GM23338 (cell line): ENCODE measurements at regions not wholly inside any gene's neighbourhood (a gene's known extent, or its start where the extent isn't known, plus 50 kb on each side); places are given as distances from the start of the nearest gene placed in this dataset.

ENCODE experiments used
- ATAC-seq: fragments of 200-7000 bp; cut with Tn5 transposase; 3 replicates; pipeline ENCODE4 v1.9.1; 2020
- DNase-seq: peaks from one replicate; pipeline ENCODE4 v3.0.0-alpha.2; 2015; ENCODE audit warnings: low spot score
- H2AFZ ChIP-seq: fragments of 200-600 bp; sonication (generic); 2 replicates; pipeline ENCODE4 v1.8.0; 2016; ENCODE audit warnings: antibody characterized with exemption, mild to moderate bottlenecking, moderate library complexity
- H3F3A ChIP-seq: fragments of 200-600 bp; sonication (generic); replicated peaks from 2 replicates; pipeline ENCODE4 v1.8.0; 2017; ENCODE audit warnings: antibody characterized with exemption, mixed run types, low read depth
- H3K27ac ChIP-seq: fragments of 200-600 bp; sonication (generic); 2 replicates; pipeline ENCODE4 v1.6.1; 2016; ENCODE audit warnings: low read depth
- H3K27me3 ChIP-seq: fragments of 200-600 bp; sonication (generic); 2 replicates; pipeline ENCODE4 v1.8.0; 2016; ENCODE audit warnings: mild to moderate bottlenecking, mixed run types, moderate library complexity; ENCODE audit not compliant: insufficient read depth
- H3K36me3 ChIP-seq: fragments of 200-600 bp; sonication (generic); 2 replicates; pipeline ENCODE4 v1.8.0; 2016; ENCODE audit warnings: mild to moderate bottlenecking; ENCODE audit not compliant: insufficient read depth
- H3K4me1 ChIP-seq: fragments of 200-600 bp; sonication (generic); 2 replicates; pipeline ENCODE4 v1.8.0; 2016; ENCODE audit warnings: mild to moderate bottlenecking, moderate library complexity; ENCODE audit not compliant: insufficient read depth
- H3K4me2 ChIP-seq: fragments of 200-600 bp; sonication (generic); 2 replicates; pipeline ENCODE4 v1.7.1; 2017; ENCODE audit warnings: mixed run types
- H3K4me3 ChIP-seq: fragments of 200-600 bp; sonication (generic); 2 replicates; pipeline ENCODE4 v1.6.1; 2016; ENCODE audit warnings: mixed run types
- H3K79me2 ChIP-seq: fragments of 200-600 bp; sonication (generic); replicated peaks from 2 replicates; pipeline ENCODE4 v1.8.0; 2017; ENCODE audit warnings: mild to moderate bottlenecking; ENCODE audit not compliant: insufficient read depth
- H3K9me2 ChIP-seq: fragments of 200-600 bp; sonication (generic); 2 replicates; pipeline ENCODE4 v1.8.0; 2017; ENCODE audit not compliant: insufficient read depth
- H4K20me1 ChIP-seq: fragments of 200-600 bp; sonication (generic); replicated peaks from 2 replicates; pipeline ENCODE4 v1.8.0; 2017; ENCODE audit warnings: mild to moderate bottlenecking; ENCODE audit not compliant: insufficient read depth
- H3K27ac Mint-ChIP-seq: 2 replicates; pipeline ENCODE4 v1.8.0; 2020; ENCODE audit warnings: inconsistent platforms, mild to moderate bottlenecking, moderate library complexity, mixed read lengths
- H3K27me3 Mint-ChIP-seq: 3 replicates; pipeline ENCODE4 v1.8.0; 2022; ENCODE audit warnings: low read depth, mild to moderate bottlenecking, moderate library complexity, mixed read lengths, inconsistent platforms; ENCODE audit not compliant: insufficient read depth, poor library complexity
- H3K36me3 Mint-ChIP-seq: 3 replicates; pipeline ENCODE4 v1.8.0; 2021; ENCODE audit warnings: low read depth, mild to moderate bottlenecking, inconsistent platforms, moderate library complexity, mixed read lengths
- H3K4me1 Mint-ChIP-seq: 3 replicates; pipeline ENCODE4 v1.8.0; 2020; ENCODE audit warnings: mild to moderate bottlenecking, inconsistent platforms, mixed read lengths
- H3K4me3 Mint-ChIP-seq: 3 replicates; pipeline ENCODE4 v1.8.0; 2021; ENCODE audit warnings: moderate library complexity, mild to moderate bottlenecking, inconsistent platforms, mixed read lengths
- H3K9me3 Mint-ChIP-seq: 3 replicates; pipeline ENCODE4 v1.8.0; 2020; ENCODE audit warnings: moderate library complexity, mild to moderate bottlenecking, inconsistent platforms, mixed read lengths
- EZH2phosphoT487 ChIP-seq: fragments of 200-600 bp; sonication (generic); IDR thresholded peaks from one replicate; pipeline ENCODE4 v1.8.1; 2018; ENCODE audit warnings: antibody characterized with exemption; ENCODE audit not compliant: unreplicated experiment
- JUNB ChIP-seq: IDR thresholded peaks from one replicate; pipeline ENCODE4 v1.6.1; 2016; ENCODE audit warnings: antibody characterized with exemption; ENCODE audit not compliant: unreplicated experiment
- NANOG ChIP-seq: IDR thresholded peaks from 2 replicates; pipeline ENCODE4 v1.6.1; 2016; ENCODE audit warnings: antibody characterized with exemption, borderline replicate concordance
- POLR2AphosphoS5 ChIP-seq: IDR thresholded peaks from 2 replicates; pipeline ENCODE4 v1.6.1; 2016; ENCODE audit warnings: antibody characterized with exemption, low read depth
- ZNF114 ChIP-seq: fragments of 250-450 bp; sonication (Bioruptor Pico); IDR thresholded peaks from 2 replicates; pipeline ENCODE4 v1.5.0; 2020; ENCODE audit warnings: mild to moderate bottlenecking, moderate library complexity
- TF ChIP-seq, protein P1 (sequence below), 2 experiments: fragments of 200-600 bp in 1 of 2; sonication (generic) in 1 of 2; conservative IDR thresholded peaks; 2 replicates each; pipeline versions ENCODE4 v1.5.1 to v1.6.1; 2016 to 2017; ENCODE audit warnings: antibody characterized with exemption in 2 of 2, low read depth in 2 of 2, mild to moderate bottlenecking in 2 of 2, moderate library complexity in 1 of 2
- TF ChIP-seq, protein P2 (sequence below): fragments of 250-450 bp; sonication (Bioruptor Pico); IDR thresholded peaks from 2 replicates; pipeline ENCODE4 v1.5.0; 2020; ENCODE audit warnings: mild to moderate bottlenecking, moderate library complexity

- DNase-seq (peak; percentile 12), ATAC-seq (peak; percentile 62; the same call in 2 of the 3 replicates)
- Histone ChIP-seq H3K27ac (no peak overlapping the region), H3K36me3 (no peaks in the 10 kb centered on the region), H3K9me2 (0 out of 2 replicates have a peak, but pooled peaks cover 3% of the 10 kb centered on the region), H4K20me1 (no peaks in the 10 kb centered on the region), H3K79me2 (no peaks in the 10 kb centered on the region), H3K4me1 (no peaks in the 10 kb centered on the region), H3K4me3 (no peak overlapping the region), H3K27me3 (no peaks in the 10 kb centered on the region), H3K4me2 (no peak overlapping the region), H2AFZ (0 out of 2 replicates have a peak overlapping the region, but pooled peaks have one; percentile 16), H3F3A (no peaks in the 10 kb centered on the region)
- Mint-ChIP-seq H3K36me3 (no peaks in the 10 kb centered on the region), H3K27ac (peak overlapping the region; percentile 84; the same call in 1 of the 2 replicates), H3K9me3 (no peaks in the 10 kb centered on the region), H3K4me1 (peaks cover 4% of the 10 kb centered on the region; the same call in 1 of the 3 replicates), H3K27me3 (peaks cover 2% of the 10 kb centered on the region), H3K4me3 (no peak overlapping the region)
- TF ChIP-seq NANOG: no peak
- TF ChIP-seq, protein P1, sequence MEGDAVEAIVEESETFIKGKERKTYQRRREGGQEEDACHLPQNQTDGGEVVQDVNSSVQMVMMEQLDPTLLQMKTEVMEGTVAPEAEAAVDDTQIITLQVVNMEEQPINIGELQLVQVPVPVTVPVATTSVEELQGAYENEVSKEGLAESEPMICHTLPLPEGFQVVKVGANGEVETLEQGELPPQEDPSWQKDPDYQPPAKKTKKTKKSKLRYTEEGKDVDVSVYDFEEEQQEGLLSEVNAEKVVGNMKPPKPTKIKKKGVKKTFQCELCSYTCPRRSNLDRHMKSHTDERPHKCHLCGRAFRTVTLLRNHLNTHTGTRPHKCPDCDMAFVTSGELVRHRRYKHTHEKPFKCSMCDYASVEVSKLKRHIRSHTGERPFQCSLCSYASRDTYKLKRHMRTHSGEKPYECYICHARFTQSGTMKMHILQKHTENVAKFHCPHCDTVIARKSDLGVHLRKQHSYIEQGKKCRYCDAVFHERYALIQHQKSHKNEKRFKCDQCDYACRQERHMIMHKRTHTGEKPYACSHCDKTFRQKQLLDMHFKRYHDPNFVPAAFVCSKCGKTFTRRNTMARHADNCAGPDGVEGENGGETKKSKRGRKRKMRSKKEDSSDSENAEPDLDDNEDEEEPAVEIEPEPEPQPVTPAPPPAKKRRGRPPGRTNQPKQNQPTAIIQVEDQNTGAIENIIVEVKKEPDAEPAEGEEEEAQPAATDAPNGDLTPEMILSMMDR (conservative IDR thresholded peaks at IDR 0.05; ENCODE audit: low read depth in 2 of 2): peak in 1 of 2 experiments; percentile 27; a peak in 1 of 4 replicates
These were observed 456.0 kb upstream of the PKN2 start for GRCh38 chr1:88228114-88228513.

DNA sequence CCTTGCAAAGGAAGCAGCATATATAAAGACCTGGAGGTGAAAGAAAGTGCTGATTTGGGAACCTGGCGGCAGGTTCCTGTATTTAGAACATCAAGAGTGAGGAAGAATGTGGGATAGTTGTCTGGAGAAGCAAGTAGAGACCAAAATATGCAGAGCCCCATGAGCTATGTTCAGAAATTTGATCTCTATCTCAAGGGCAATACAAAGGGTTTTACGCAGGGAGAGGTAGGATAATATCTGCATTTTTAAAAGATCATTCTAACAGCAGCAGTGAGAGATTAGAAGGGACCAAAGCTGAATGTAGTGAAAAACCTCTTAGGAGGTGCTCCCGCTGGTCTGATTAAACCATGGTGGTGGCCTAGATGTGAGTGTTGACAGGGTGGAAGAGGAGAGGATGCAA, 453.9 kb upstream of the PKN2 start:
- Histone ChIP-seq H3K36me3 (no peaks in the 10 kb centered on the region), H3K27me3 (no peaks in the 10 kb centered on the region), H3F3A (no peaks in the 10 kb centered on the region), H3K4me3 (no peak overlapping the region), H3K9me2 (0 out of 2 replicates have a peak, but pooled peaks cover 2% of the 10 kb centered on the region), H3K79me2 (no peaks in the 10 kb centered on the region), H4K20me1 (no peaks in the 10 kb centered on the region), H3K27ac (no peak overlapping the region), H3K4me1 (no peaks in the 10 kb centered on the region), H2AFZ (peak overlapping the region; percentile 33; the same call in 1 of the 2 replicates), H3K4me2 (no peak overlapping the region)
- ATAC-seq: no peak
- H3K4me1 Mint-ChIP-seq: peaks cover 4% of the 10 kb centered on the region; the same call in 1 of the 3 replicates
- H3K27me3 Mint-ChIP-seq: peaks cover 2% of the 10 kb centered on the region
- DNase-seq: no peak
- H3K4me3 Mint-ChIP-seq: no peak overlapping the region
- no peaks in the 10 kb centered on the region for H3K9me3 Mint-ChIP-seq
- no peak overlapping the region for H3K27ac Mint-ChIP-seq
- no peaks in the 10 kb centered on the region for H3K36me3 Mint-ChIP-seq
- TF ChIP-seq, protein P1 (conservative IDR thresholded peaks at IDR 0.05; ENCODE audit: low read depth in 2 of 2): no peak
- TF ChIP-seq ZNF114 (CRISPR knock-in tag) (no peak), EZH2phosphoT487 (no peak), JUNB (no peak), POLR2AphosphoS5 (no peak)
- TF ChIP-seq, protein P2, sequence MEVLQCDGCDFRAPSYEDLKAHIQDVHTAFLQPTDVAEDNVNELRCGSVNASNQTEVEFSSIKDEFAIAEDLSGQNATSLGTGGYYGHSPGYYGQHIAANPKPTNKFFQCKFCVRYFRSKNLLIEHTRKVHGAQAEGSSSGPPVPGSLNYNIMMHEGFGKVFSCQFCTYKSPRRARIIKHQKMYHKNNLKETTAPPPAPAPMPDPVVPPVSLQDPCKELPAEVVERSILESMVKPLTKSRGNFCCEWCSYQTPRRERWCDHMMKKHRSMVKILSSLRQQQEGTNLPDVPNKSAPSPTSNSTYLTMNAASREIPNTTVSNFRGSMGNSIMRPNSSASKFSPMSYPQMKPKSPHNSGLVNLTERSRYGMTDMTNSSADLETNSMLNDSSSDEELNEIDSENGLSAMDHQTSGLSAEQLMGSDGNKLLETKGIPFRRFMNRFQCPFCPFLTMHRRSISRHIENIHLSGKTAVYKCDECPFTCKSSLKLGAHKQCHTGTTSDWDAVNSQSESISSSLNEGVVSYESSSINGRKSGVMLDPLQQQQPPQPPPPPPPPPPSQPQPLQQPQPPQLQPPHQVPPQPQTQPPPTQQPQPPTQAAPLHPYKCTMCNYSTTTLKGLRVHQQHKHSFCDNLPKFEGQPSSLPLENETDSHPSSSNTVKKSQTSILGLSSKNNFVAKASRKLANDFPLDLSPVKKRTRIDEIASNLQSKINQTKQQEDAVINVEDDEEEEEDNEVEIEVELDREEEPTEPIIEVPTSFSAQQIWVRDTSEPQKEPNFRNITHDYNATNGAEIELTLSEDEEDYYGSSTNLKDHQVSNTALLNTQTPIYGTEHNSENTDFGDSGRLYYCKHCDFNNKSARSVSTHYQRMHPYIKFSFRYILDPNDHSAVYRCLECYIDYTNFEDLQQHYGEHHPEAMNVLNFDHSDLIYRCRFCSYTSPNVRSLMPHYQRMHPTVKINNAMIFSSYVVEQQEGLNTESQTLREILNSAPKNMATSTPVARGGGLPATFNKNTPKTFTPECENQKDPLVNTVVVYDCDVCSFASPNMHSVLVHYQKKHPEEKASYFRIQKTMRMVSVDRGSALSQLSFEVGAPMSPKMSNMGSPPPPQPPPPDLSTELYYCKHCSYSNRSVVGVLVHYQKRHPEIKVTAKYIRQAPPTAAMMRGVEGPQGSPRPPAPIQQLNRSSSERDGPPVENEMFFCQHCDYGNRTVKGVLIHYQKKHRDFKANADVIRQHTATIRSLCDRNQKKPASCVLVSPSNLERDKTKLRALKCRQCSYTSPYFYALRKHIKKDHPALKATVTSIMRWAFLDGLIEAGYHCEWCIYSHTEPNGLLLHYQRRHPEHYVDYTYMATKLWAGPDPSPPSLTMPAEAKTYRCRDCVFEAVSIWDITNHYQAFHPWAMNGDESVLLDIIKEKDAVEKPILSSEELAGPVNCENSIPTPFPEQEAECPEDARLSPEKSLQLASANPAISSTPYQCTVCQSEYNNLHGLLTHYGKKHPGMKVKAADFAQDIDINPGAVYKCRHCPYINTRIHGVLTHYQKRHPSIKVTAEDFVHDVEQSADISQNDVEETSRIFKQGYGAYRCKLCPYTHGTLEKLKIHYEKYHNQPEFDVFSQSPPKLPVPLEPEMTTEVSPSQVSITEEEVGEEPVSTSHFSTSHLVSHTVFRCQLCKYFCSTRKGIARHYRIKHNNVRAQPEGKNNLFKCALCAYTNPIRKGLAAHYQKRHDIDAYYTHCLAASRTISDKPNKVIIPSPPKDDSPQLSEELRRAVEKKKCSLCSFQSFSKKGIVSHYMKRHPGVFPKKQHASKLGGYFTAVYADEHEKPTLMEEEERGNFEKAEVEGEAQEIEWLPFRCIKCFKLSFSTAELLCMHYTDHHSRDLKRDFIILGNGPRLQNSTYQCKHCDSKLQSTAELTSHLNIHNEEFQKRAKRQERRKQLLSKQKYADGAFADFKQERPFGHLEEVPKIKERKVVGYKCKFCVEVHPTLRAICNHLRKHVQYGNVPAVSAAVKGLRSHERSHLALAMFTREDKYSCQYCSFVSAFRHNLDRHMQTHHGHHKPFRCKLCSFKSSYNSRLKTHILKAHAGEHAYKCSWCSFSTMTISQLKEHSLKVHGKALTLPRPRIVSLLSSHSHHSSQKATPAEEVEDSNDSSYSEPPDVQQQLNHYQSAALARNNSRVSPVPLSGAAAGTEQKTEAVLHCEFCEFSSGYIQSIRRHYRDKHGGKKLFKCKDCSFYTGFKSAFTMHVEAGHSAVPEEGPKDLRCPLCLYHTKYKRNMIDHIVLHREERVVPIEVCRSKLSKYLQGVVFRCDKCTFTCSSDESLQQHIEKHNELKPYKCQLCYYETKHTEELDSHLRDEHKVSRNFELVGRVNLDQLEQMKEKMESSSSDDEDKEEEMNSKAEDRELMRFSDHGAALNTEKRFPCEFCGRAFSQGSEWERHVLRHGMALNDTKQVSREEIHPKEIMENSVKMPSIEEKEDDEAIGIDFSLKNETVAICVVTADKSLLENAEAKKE (CRISPR knock-in tag): no peak
